Activated naive CD4-positive, alpha-beta T cell treated with anti-CD3 and anti-CD28 coated beads for 36 hours (primary cell): ENCODE measurements at regions not wholly inside any gene's neighbourhood (a gene's known extent, or its start where the extent isn't known, plus 50 kb on each side); places are given as distances from the start of the nearest gene placed in this dataset.

Experiments
- CTCF ChIA-PET: fragments of 350-600 bp; sonication (Branson Sonifier 250); formaldehyde crosslinking; loops from one replicate; lab custom pipeline; 2021; ENCODE audit warnings: antibody characterized with exemption; lab: Charles Lee
- DNase-seq: peaks from one replicate; pipeline ENCODE4 v3.0.0-alpha.2; 2020
- H3K27ac Mint-ChIP-seq: one replicate; pipeline ENCODE4 v1.8.0; 2021; ENCODE audit warnings: mild to moderate bottlenecking, mixed read lengths
- H3K27me3 Mint-ChIP-seq: one replicate; pipeline ENCODE4 v1.8.0; 2021; ENCODE audit warnings: low read depth, mixed read lengths
- H3K36me3 Mint-ChIP-seq: one replicate; pipeline ENCODE4 v1.8.0; 2021; ENCODE audit warnings: low read depth, mixed read lengths
- H3K4me1 Mint-ChIP-seq: one replicate; pipeline ENCODE4 v1.8.0; 2021; ENCODE audit warnings: low read depth, mixed read lengths
- H3K4me3 Mint-ChIP-seq: one replicate; pipeline ENCODE4 v1.8.0; 2021; ENCODE audit warnings: mild to moderate bottlenecking, moderate library complexity, mixed read lengths
- H3K9me3 Mint-ChIP-seq: one replicate; pipeline ENCODE4 v1.8.0; 2021; ENCODE audit warnings: mixed read lengths
- intact Hi-C: fragments of 100-400 bp; cut with micrococcal nuclease; formaldehyde crosslinking; loops from one replicate; pipeline ENCODE4 v1.15.1; 2023

- no peaks in the 10 kb centered on the region for H3K27me3 Mint-ChIP-seq
- no peak for DNase-seq
- intact Hi-C loops, result no loop called here
- CTCF ChIA-PET, result no interaction called here
- H3K27ac Mint-ChIP-seq, result no peak overlapping the region
- no peak overlapping the region for H3K4me3 Mint-ChIP-seq
- H3K36me3 Mint-ChIP-seq, result no peaks in the 10 kb centered on the region
- H3K4me1 Mint-ChIP-seq, result no peaks in the 10 kb centered on the region
- H3K9me3 Mint-ChIP-seq, result peaks cover 4% of the 10 kb centered on the region
Measured at GRCh38 chr5:18048449-18048848, 414.2 kb downstream of the TAF11L14 start.

- H3K27ac Mint-ChIP-seq, result no peak overlapping the region
- intact Hi-C loops, result no loop called here
- H3K27me3 Mint-ChIP-seq, result no peaks in the 10 kb centered on the region
- DNase-seq, result no peak
- CTCF ChIA-PET, result no interaction called here
- H3K9me3 Mint-ChIP-seq, result peaks cover 4% of the 10 kb centered on the region
- H3K4me1 Mint-ChIP-seq, result no peaks in the 10 kb centered on the region
- no peaks in the 10 kb centered on the region for H3K36me3 Mint-ChIP-seq
- no peak overlapping the region for H3K4me3 Mint-ChIP-seq
Measured at GRCh38 chr5:18050345-18050744, 416.1 kb downstream of the TAF11L14 start.

- no peaks in the 10 kb centered on the region for H3K4me1 Mint-ChIP-seq
- peaks cover 4% of the 10 kb centered on the region for H3K9me3 Mint-ChIP-seq
- no peaks in the 10 kb centered on the region for H3K27me3 Mint-ChIP-seq
- DNase-seq, result no peak
- H3K27ac Mint-ChIP-seq, result no peak overlapping the region
- H3K36me3 Mint-ChIP-seq, result no peaks in the 10 kb centered on the region
- CTCF ChIA-PET, result no interaction called here
- H3K4me3 Mint-ChIP-seq, result no peak overlapping the region
- intact Hi-C loops, result no loop called here
Measured at GRCh38 chr5:18050776-18051175, 416.5 kb downstream of the TAF11L14 start.

GRCh38 chr5:18051953-18052352 lies 417.7 kb downstream of the TAF11L14 start:
- Mint-ChIP-seq H3K27ac (no peak overlapping the region), H3K4me1 (no peaks in the 10 kb centered on the region)
- CTCF ChIA-PET, result no interaction called here

GRCh38 chr5:18052569-18052968 lies 418.3 kb downstream of the TAF11L14 start:
- DNase-seq, result no peak
- CTCF ChIA-PET, result interaction anchor here (0.5 kb wide), 2 partner anchors 54 to 237 kb away, joined by 4 read pairs; no protein-coding TSS in a partner anchor
- H3K27ac Mint-ChIP-seq, result no peak overlapping the region
- no peaks in the 10 kb centered on the region for H3K36me3 Mint-ChIP-seq
- no peaks in the 10 kb centered on the region for H3K4me1 Mint-ChIP-seq
- intact Hi-C loops, result no loop called here
- no peaks in the 10 kb centered on the region for H3K27me3 Mint-ChIP-seq
- H3K9me3 Mint-ChIP-seq, result peaks cover 2% of the 10 kb centered on the region
- no peak overlapping the region for H3K4me3 Mint-ChIP-seq

More at GRCh38 chr5:18051953-18052352, 417.7 kb downstream of the TAF11L14 start:
- no peaks in the 10 kb centered on the region for H3K27me3 Mint-ChIP-seq
- intact Hi-C loops, result no loop called here
- no peak overlapping the region for H3K4me3 Mint-ChIP-seq
- H3K9me3 Mint-ChIP-seq, result peaks cover 4% of the 10 kb centered on the region
- DNase-seq, result no peak
- no peaks in the 10 kb centered on the region for H3K36me3 Mint-ChIP-seq

GRCh38 chr5:18057725-18058124 lies 423.5 kb downstream of the TAF11L14 start:
- H3K4me1 Mint-ChIP-seq, result no peaks in the 10 kb centered on the region
- intact Hi-C loops, result no loop called here
- H3K4me3 Mint-ChIP-seq, result no peak overlapping the region
- H3K36me3 Mint-ChIP-seq, result no peaks in the 10 kb centered on the region
- H3K9me3 Mint-ChIP-seq, result peaks cover 6% of the 10 kb centered on the region
- CTCF ChIA-PET, result no interaction called here
- no peak overlapping the region for H3K27ac Mint-ChIP-seq
- no peaks in the 10 kb centered on the region for H3K27me3 Mint-ChIP-seq
- DNase-seq, result no peak

- peaks cover 3% of the 10 kb centered on the region for H3K9me3 Mint-ChIP-seq
- intact Hi-C loops, result no loop called here
- no peak for DNase-seq
- H3K27ac Mint-ChIP-seq, result no peak overlapping the region
- H3K4me3 Mint-ChIP-seq, result no peak overlapping the region
- H3K36me3 Mint-ChIP-seq, result no peaks in the 10 kb centered on the region
- H3K4me1 Mint-ChIP-seq, result no peaks in the 10 kb centered on the region
- no peaks in the 10 kb centered on the region for H3K27me3 Mint-ChIP-seq
- CTCF ChIA-PET, result no interaction called here
Measured at GRCh38 chr5:18067615-18068014, 433.4 kb downstream of the TAF11L14 start.

GRCh38 chr5:18068826-18069225 lies 434.6 kb downstream of the TAF11L14 start:
- H3K27me3 Mint-ChIP-seq, result no peaks in the 10 kb centered on the region
- H3K9me3 Mint-ChIP-seq, result peaks cover 2% of the 10 kb centered on the region
- no peaks in the 10 kb centered on the region for H3K4me1 Mint-ChIP-seq
- H3K27ac Mint-ChIP-seq, result no peak overlapping the region
- DNase-seq, result no peak
- CTCF ChIA-PET, result no interaction called here
- H3K36me3 Mint-ChIP-seq, result no peaks in the 10 kb centered on the region
- H3K4me3 Mint-ChIP-seq, result no peak overlapping the region
- intact Hi-C loops, result no loop called here

GRCh38 chr5:18069790-18070189 lies 435.5 kb downstream of the TAF11L14 start:
- CTCF ChIA-PET, result no interaction called here
- Mint-ChIP-seq H3K4me1 (no peaks in the 10 kb centered on the region), H3K9me3 (peaks cover 1% of the 10 kb centered on the region), H3K4me3 (no peak overlapping the region), H3K36me3 (no peaks in the 10 kb centered on the region), H3K27ac (no peak overlapping the region), H3K27me3 (no peaks in the 10 kb centered on the region)
- DNase-seq, result no peak
- intact Hi-C loops, result no loop called here

- peaks cover 1% of the 10 kb centered on the region for H3K9me3 Mint-ChIP-seq
Measured at GRCh38 chr5:18072600-18072999, 438.3 kb downstream of the TAF11L14 start.

GRCh38 chr5:18074961-18075360 lies 440.7 kb downstream of the TAF11L14 start:
- DNase-seq, result no peak
- intact Hi-C loops, result no loop called here
- Mint-ChIP-seq H3K36me3 (no peaks in the 10 kb centered on the region), H3K4me3 (no peak overlapping the region), H3K27ac (no peak overlapping the region), H3K27me3 (no peaks in the 10 kb centered on the region), H3K4me1 (no peaks in the 10 kb centered on the region), H3K9me3 (peaks cover 4% of the 10 kb centered on the region)
- CTCF ChIA-PET, result no interaction called here

More at GRCh38 chr5:18072600-18072999, 438.3 kb downstream of the TAF11L14 start:
- no peaks in the 10 kb centered on the region for H3K4me1 Mint-ChIP-seq
- no peak overlapping the region for H3K27ac Mint-ChIP-seq
- H3K27me3 Mint-ChIP-seq, result no peaks in the 10 kb centered on the region
- no peak for DNase-seq
- no peaks in the 10 kb centered on the region for H3K36me3 Mint-ChIP-seq
- intact Hi-C loops, result no loop called here
- CTCF ChIA-PET, result no interaction called here
- H3K4me3 Mint-ChIP-seq, result no peak overlapping the region

GRCh38 chr5:18078157-18078556 lies 443.9 kb downstream of the TAF11L14 start:
- H3K36me3 Mint-ChIP-seq, result no peaks in the 10 kb centered on the region
- H3K27me3 Mint-ChIP-seq, result no peaks in the 10 kb centered on the region
- H3K4me1 Mint-ChIP-seq, result no peaks in the 10 kb centered on the region
- H3K9me3 Mint-ChIP-seq, result peaks cover 4% of the 10 kb centered on the region
- H3K4me3 Mint-ChIP-seq, result no peak overlapping the region
- intact Hi-C loops, result no loop called here
- no peak overlapping the region for H3K27ac Mint-ChIP-seq
- DNase-seq, result no peak
- CTCF ChIA-PET, result no interaction called here

- Mint-ChIP-seq H3K36me3 (no peaks in the 10 kb centered on the region), H3K27me3 (no peaks in the 10 kb centered on the region)
Measured at GRCh38 chr5:18079831-18080230, 445.6 kb downstream of the TAF11L14 start.

More at GRCh38 chr5:18079831-18080230, 445.6 kb downstream of the TAF11L14 start:
- H3K4me3 Mint-ChIP-seq, result no peak overlapping the region
- DNase-seq, result no peak
- CTCF ChIA-PET, result no interaction called here
- intact Hi-C loops, result no loop called here
- no peaks in the 10 kb centered on the region for H3K4me1 Mint-ChIP-seq
- peaks cover 4% of the 10 kb centered on the region for H3K9me3 Mint-ChIP-seq
- H3K27ac Mint-ChIP-seq, result no peak overlapping the region
